HG02588 (cell line): ENCODE measurements at regions not wholly inside any gene's neighbourhood (a gene's known extent, or its start where the extent isn't known, plus 50 kb on each side); places are given as distances from the start of the nearest gene placed in this dataset.

Experiments
- ATAC-seq: cut with Tn5 transposase; IDR thresholded peaks from one replicate; pipeline ENCODE4 v1.9.1; 2021; ENCODE audit warnings: mild to moderate bottlenecking, moderate library complexity; ENCODE audit not compliant: unreplicated experiment

DNA sequence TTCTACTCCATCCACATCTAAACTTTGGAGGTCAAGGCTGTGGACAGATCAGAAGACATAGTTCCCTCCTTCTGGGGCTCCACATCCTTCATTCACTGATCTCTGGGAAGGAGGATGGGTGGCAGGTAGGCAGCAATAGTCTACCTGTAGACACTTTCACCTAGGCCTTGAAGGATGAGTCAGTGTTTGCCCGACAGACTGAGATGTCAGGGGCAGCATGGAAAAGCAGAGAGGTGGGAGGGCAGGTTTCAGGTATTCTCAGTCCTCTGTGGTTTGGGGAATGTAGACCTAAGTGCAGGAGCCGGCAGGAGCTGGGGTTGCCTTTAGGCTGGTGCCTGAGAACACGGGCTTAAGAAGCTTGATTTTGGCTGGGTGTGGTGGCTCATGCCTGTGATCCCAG, 171.9 kb upstream of the ZNF267 start:
- ATAC-seq = no peak

GRCh38 chr16:31702796-31703195, 170.8 kb upstream of the ZNF267 start:
- no peak for ATAC-seq

- ATAC-seq = no peak
Measured at GRCh38 chr16:31703526-31704128, 170.0 kb upstream of the ZNF267 start.

DNA sequence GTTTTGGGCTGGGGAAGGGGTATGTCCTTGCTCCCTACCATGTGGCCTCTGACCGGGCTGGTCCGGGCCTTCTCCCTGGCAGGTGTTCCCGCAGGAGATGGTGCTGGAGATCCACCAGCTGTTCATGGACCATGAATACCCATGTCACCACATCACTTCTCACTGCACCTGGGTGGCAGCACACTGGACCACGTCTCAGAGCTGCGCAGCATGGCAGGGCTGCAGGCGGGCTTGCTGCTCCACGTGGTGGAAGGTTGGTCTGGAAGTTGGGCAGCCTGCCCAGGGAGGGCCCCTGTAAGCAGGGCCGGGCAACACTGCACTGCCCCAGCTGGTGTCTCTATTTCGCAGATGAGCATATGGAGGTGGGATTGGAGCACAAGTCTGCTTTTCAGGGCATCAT, 169.5 kb upstream of the ZNF267 start:
- ATAC-seq = no peak

GRCh38 chr16:31705371-31705770, 168.2 kb upstream of the ZNF267 start:
- ATAC-seq = no peak

- no peak for ATAC-seq
Measured at GRCh38 chr16:31706318-31706717, 167.3 kb upstream of the ZNF267 start.

DNA sequence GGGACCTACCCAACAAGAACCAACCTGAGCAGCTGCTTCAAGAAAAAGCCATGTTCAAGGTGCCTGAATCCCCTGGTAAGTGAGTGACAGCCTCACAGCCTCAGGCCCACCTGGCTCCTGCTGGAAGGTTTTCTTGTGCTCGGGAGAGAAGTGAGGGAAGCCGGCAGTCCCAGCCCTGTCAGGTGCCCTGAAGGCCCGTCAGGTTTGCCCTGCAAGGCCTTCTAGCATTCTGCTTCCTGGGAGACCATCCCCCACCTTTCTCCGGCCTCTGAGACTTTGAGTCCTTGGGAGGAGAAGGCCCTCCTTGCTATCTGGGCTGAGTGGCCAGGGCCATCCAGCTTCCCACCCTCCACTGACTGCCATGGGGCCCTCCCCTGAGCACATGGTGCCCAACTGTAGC, 166.7 kb upstream of the ZNF267 start:
- ATAC-seq = no peak

DNA sequence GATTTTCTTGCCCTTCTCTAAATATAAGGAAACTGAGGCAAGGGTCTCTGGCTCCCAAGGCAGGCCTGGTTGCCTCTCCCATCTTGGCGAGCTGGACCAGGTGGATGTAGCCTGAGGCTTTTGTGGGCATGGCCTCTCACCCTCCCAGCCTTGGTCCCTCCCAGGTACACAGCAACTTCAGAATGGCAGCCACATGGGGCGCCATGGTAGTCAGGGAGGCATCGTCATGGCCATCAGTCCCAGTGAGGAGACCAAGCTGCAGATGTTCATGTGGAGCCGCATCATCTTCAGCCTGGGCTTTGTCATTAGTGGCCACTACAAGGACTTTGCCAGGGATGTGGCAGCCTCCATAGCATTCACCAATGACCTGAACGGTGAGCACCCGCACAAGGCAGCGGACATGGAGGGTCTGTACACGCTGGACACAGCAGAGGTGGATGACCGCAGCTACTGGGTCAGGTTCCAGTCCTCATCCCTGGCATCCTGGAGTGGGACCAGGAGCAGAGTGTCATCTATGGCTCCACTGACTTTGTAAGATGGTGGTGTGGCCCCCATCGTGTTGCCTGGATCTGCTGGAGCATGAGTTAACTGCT, 165.8 kb upstream of the ZNF267 start:
- ATAC-seq = no peak

GRCh38 chr16:31708348-31708747, 165.3 kb upstream of the ZNF267 start:
- ATAC-seq = no peak

DNA sequence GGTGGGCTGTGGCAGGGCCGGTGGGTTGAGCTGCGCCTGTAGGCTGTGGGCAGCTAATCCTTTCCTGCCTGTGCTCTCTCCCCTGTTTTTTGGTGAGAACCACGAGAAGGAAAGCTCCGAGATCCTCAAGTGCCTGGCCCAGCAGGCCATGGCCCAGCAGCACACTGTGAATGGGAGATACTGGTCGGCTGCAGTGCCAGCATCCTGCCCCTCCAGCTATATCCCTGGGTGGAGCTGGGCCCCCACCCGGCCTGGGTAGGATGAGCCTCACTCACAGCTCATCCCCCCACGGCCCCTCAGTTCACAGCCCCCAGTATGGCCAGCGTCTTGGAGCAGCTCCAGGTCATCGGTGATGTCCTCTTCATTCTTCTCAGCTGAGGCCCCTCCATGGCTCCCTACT, 164.4 kb upstream of the ZNF267 start:
- no peak for ATAC-seq

GRCh38 chr16:31710134-31710533, 163.5 kb upstream of the ZNF267 start:
- ATAC-seq = no peak

DNA sequence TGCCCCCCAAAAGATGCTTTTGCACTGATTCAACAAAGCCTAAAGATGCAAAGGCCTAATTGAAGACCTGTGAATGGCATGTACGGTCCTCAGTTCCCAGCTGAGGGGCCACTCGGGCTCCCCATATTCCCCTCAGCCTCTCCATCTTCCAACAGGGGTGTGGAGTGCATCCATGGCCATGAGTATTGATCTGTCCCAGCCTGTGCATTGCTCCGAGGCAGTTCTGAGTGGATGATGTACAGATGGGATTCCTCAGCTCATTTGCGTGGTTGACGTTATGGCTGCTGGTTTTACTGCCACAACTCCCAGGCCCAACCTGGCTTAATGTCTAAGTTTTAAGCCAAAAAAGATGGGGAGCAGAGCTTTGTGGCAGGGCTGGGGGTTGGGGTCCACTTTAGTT, 162.7 kb upstream of the ZNF267 start:
- ATAC-seq = no peak

DNA sequence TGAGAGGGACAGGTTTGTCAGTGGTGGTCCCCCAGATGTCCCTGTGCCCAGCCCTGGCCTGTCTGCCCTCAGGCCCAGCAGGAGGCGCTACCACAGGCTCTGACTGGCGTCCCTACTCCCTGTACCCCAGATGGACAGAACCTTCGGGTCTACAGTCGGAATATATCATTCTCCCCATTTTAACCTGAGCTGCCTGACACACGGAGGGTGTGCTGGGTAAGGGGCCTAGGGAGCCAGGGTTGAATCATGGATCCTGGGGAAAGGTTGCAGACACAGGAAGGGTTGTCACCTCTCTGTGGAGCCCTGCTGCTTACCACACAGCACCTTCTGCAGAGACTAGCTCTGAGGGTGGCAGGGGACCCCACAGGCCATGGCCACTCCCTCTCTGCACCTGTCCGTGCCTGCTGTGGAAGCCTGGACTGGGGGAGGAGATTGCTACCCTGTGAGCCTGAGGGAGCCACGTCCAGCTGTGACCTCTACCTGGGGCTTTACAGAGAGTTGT, 162.2 kb upstream of the ZNF267 start:
- ATAC-seq = no peak

DNA sequence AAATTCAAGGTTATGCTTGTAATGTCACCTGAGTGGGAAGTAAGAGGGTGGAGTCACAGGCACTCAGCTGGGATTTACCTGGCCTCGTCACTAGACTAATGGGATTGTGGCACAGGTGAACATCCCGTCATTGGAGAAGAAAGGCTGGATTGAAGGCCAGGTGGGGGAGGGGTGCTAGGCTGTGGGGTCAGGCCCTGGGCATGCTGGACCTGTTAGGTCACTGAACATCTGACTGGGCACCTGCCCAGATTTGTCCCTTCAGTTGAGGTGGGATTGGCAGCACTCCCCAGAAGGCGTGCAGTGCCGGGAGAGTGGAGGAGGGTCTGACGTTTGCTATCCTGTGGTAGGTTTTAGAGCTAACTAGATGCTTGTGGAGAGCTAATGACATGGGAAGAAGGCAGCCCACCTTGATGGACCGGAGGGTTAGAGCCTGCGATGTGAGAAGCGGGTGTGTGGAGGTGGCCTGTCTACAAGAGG, 161.5 kb upstream of the ZNF267 start:
- no peak for ATAC-seq

DNA sequence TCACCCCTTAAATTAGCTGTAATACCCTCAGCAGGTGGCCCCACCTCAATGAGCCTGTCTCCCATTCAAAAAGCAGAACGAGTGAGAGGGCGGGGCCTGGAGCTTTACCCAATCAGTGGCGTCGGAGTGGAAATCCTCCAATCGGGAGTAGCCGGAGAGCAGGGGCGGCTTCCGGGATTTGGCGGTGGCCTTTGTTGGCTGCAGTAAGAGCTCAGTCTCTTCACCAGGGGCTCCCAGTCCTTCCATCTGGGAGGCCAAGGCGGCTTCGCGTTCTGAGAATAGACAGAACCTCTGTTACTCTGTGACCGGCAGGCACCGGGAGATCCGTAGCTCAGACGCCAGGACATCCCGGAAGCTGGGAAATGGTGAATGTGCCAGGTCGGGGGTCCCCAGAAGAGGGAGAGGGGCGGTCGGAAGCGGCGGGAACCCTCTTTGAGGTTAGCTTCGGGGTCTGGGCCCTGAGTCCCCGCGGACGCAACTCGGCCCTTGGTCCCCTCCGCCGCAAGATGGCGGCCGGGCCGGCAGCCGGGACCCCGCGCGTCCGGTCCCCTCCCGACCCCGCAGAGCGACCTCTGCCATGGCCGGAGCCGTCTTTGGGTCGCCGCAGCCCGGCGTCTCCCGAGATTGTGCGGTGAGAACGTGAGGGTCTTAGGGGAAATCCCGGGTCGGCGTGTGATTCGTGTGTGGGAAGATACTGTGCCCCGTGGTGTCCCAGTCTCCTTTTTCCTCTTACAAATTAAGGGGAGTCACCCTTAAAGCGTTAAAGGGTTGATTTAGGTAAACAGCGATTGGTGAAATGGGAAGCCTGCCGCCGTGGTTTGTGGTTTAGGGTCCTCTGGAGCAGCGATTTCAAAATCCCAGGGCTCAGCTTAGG, 160.3 kb upstream of the ZNF267 start:
- ATAC-seq = peak; percentile 95

- no peak for ATAC-seq
Measured at GRCh38 chr16:31713945-31714902, 159.4 kb upstream of the ZNF267 start.

DNA sequence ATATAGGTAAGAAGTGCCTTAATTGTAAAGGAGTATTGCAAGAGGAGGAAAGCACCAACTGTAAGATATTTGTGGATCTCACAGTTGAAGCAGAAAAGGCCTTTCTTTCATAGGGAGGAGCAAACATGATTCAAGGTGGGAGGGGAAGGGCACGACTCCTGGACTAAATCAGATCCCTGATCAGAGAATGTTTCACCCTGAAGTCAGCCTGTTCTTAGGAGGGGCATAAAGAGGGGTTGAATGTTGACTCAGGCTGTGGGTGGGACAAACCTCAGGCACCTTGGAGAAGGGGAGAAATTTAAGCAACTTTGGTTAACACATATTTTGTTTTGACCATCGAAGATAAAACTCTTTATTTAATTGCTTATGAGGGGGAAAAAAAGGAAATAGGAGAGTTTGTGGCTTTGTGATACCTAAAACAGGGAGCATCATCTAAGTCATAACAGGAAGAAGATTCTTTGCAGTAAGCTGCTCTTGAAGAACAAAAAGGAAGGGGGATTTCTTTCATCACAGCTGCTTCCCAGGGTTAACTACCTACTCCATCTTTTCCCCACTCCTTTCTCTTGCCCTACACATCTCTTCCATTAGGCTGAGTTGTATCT, 158.6 kb upstream of the ZNF267 start:
- no peak for ATAC-seq

GRCh38 chr16:31715915-31716314, 157.7 kb upstream of the ZNF267 start:
- ATAC-seq = no peak

DNA sequence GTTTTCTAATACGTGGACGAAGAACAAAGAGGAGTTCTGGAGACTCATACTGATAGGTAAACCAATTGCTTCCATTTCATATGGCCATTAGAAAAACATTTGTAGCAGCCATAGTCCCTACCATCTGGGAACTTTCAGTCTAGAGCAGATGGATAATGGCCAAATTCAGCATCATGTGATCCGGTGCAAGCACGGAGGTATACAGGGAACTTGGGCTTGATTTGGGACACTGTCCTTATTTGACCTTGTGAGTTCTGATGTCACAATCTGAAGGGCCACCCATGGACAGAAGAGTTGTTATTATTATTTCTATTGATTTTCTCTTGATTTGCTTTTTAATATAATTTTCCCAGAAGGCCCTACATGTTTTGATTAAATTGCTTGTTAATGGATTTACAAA, 154.6 kb upstream of the ZNF267 start:
- no peak for ATAC-seq

GRCh38 chr16:31727553-31727952, 146.1 kb upstream of the ZNF267 start:
- no peak for ATAC-seq
